Spleen (tissue), 7 donors: ENCODE measurements at regions not wholly inside any gene's neighbourhood (a gene's known extent, or its start where the extent isn't known, plus 50 kb on each side); places are given as distances from the start of the nearest gene placed in this dataset.

Source experiments
- CTCF ChIP-seq, 11 experiments: fragments of 200-600 bp in 7 of 11; fragments of 450-650 bp in 4 of 11; sonication (generic) in 4 of 11; IDR thresholded peaks in 8 of 11; conservative IDR thresholded peaks in 3 of 11; 1 replicate in 7 of 11; 2 replicates in 4 of 11; pipeline versions ENCODE4 v1.4.0 to v1.8.0; 2016 to 2021; ENCODE audit warnings: antibody characterized with exemption in 11 of 11, inconsistent platforms in 4 of 11, mild to moderate bottlenecking in 1 of 11
- POLR2AphosphoS5 ChIP-seq, 3 donors: sonication (generic); formaldehyde crosslinking; IDR thresholded peaks; one replicate each; pipeline ENCODE4 v1.5.1; 2017; ENCODE audit warnings: antibody characterized with exemption in 3 of 3
- donor health status: DM: no; HTN: no; CAD: no; lungs with moderate emphysema.
- donor health status: DM: no; HTN: no; CAD: no.
- donor health status: DM: no; HTN: no; CAD: no.

GRCh38 chr15:58252586-58253323 lies 114.6 kb downstream of the AQP9 start:
- no peak for TF ChIP-seq POLR2AphosphoS5 (IDR thresholded peaks at IDR 0.05)
- no peak for TF ChIP-seq CTCF (IDR thresholded peaks at IDR 0.05 in 8 of 11, conservative IDR thresholded peaks at IDR 0.05 in 3 of 11)
